ENCODE measurements at regions not wholly inside any gene's neighbourhood (a gene's known extent, or its start where the extent isn't known, plus 50 kb on each side); places are given as distances from the start of the nearest gene placed in this dataset.
A peak's percentile ranks its signal among the peaks of the same experiment; 100 is the strongest.

DNA sequence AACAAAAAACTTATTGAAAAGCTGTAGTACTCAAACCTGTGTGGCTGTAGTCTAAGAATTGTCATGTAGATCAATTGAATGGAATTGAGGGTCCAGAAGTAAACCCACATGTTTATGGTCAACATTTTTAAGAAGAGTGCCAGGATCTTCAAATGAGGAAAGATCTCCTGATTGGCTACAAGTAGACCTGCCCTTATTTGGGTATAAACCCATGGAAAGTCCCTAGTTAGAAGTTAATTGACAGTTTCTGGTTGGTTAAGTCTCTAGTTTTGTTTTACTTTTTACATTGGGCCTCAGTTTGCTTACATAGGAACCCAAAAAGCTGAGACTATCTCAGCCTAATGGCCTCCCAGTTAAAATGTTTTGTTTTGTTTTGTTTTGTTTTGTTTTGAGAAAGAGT, 91.9 kb upstream of the RESF1 start:
- DNase-seq = no peak

DNA sequence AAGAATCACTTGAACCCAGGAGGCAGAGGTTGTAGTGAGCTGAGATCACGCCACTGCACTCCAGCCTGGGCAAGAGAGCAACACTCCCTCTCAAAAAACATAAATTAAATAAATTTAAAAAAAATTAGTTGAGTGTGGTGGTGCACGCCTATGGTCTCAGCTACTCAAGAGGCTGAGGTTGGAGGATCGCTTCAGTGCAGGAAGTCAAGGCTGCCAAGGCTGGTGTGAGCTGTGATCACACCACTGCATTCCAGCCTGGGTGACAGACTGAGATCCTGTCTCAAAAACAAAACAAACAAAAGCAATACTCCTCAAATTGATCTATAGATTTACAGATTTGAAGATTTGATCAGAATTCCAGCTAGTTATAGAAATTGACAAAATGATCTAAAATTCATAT, 92.7 kb upstream of the RESF1 start:
- no peak for DNase-seq

DNA sequence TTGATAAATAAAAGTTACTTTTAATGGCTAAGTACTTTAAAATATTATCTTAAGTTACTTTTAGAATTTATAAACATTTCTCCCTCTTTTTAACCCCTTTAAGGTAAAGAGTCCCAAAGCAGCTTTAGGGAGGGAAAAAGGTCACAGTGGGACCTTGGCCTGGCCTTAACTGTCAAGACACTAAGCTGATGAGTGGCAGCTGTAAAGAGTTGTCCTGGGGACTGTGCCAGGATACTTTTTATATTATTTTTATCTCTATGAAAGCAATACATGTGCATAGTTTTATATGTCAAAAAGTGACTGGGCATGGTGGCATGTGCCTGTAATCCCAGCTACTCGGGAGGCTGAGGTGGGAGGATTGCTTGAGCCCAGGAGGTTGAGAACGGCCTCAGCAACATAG, 94.2 kb upstream of the RESF1 start:
- DNase-seq = no peak

DNA sequence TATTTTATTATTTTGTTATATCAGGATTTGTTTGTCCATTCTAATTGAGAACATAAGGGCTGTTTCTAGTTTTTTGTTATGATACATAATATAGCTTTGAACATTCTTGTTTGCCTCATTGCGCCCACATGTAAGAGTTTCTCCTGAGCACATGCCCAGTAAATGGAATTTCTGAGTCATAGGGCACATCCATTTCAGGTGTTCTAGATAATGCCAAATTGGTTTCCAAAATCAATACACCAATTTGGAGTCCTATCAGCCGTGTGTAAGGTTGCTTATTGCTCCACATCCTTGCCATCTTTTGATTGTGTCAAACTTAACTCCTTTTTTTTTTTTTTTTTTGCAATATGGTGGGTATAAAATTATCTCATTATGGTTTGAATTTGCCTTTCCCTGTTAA, 97.9 kb upstream of the RESF1 start:
- no peak for DNase-seq

DNA sequence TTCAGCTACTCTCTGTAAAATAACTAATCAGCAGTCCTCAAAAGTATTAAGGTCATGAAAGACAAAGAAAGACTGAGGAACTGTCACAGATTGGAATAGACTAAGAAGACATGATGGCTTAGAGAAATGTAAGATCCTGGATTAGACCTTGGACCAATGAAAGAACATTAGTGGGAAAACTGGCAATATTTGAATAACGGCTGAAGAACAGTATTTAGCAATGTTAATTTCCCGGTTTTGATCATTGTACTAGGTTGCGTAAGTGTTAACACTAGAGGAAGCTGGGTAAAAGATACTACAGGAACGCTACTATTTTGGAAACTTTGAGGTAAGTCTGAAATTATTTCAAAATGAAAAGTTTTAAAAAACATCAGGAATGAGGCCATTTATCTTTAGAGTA, 98.8 kb upstream of the RESF1 start:
- no peak for DNase-seq

DNA sequence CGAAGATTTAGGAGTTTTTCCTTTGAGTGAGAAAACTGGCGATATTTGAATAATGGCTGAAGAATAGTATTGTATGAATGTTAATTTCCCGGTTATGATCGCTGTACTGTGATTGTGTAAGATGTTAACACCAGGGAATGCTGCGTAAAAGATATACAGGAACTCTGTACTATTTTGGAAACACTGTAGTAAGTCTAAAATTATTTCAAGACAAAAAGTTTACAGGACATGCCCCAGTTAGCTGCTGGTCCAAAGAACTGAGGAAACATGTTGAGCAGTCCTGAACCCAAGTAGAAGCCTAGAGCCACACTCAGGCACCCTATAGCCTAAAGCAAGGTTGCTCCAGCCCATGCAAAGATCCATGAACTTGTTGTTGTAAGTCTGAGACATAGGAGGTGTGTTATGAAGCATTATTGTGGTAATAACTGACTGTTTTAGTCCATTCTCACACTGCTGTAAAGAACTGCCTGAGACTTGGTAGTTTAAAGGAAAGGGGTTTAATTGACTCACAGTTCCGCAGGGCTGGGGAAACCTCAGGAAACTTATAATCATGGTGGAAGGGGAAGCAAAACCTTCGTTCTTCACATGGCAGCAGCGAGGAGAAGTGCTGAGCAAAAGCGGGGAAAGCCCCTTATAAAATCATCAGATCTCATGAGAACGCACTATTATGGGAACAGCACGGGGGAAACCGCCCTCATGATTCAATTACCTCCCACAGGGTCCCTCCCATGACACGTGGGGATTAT, 99.8 kb upstream of the RESF1 start:
- peak; percentile 8 for DNase-seq

DNA sequence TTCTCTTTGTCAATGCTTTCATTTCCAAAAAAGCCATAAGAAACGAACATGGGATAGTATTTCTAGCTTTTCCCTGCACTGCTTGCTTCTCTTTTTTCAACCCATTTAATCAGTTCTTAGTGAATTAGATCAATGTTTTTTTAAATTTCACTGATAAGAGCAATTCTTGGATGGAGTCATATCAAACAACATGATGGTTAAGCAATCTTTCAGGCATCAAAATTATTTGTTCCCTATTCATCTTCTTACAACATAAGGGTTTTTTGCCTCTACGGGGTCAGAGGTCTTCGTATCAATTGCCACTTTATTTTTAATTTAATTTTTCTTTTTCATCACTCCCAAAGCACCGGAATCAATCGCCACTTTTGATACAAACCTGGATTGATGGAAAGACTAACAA, 103.8 kb upstream of the RESF1 start:
- DNase-seq = no peak

DNA sequence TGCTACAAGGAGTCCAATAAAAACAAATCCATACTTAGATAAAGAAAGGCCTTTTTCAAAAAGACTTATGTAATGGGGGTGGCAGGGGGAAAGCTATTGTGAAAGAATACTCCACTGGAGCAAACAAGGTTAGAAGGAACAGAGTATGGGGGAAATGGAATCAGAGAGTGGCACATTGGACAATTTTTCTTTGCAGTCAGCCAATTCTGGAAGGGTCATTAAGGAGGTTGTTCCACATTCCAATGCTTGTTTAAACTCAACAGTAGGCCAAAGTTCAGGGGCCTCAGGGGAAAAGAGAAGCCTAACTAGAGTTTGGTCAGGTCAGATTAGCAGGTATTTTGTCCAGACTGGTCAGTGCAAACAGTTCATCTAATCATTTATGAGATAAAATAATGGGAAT, 105.2 kb upstream of the RESF1 start:
- no peak for DNase-seq

DNA sequence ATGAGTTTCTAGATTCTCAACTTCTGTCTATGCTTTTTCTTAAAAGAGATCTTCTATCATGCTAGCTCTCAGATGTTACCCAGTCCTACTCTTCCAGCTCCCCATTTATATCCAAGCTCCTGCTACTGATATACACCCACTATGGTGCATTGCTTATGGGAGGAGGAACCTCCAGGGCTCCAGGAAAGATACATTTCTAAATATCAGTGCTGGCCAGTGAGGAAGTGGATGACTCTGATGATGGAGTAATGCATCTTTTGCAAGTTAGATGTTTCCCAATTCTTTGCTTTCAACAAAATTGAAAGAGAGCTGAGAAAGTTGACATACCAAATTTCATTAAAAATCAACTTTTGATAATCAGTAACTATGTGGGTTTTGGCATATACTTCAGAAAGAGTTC, 105.7 kb upstream of the RESF1 start:
- DNase-seq = no peak

DNA sequence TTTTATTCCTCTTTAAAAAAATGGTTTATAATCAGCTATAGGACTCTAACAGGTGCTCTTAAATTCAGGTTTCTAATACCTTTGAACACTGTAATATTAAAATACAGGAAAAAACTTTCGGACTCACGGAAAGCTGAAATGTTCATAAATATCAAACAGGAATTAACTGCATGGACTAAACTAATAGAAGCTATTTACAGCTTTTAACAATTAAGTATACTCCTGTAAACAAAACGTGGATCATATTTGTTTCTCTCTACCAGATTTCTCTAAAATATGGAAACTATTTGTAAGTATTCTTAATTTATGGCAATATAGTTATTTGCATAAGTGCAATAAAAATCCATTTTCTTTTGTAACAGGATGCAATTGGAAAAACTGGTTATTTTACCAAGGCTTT, 108.9 kb upstream of the RESF1 start:
- DNase-seq = no peak

DNA sequence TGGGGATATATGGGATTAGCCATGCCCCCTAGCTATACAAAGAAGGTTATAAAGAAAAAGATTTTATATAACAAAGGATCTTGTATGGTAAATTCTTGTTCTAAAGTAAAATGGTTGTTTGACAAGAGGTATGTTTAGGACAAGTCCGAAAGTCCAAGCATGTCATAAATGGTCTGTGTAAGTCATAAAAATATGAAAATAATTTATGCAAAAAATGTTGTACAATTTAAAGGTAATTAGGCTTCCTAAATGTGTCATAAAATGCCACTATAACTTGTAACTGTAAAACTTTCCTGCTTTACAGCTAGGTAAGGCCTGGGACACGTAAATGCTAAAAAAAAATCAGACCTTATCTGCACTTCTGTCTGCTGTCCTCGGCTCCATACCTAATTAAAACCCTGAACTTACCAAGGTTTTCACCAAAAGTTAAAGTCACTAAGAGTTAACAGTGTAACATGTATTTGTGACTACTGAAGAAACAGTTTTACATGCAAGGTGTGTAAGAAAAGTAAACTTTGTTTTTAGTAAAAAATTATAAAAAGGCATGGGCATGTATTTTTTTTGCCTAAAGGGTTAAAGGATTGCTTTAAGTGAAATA, 110.0 kb upstream of the RESF1 start:
- no peak for DNase-seq

DNA sequence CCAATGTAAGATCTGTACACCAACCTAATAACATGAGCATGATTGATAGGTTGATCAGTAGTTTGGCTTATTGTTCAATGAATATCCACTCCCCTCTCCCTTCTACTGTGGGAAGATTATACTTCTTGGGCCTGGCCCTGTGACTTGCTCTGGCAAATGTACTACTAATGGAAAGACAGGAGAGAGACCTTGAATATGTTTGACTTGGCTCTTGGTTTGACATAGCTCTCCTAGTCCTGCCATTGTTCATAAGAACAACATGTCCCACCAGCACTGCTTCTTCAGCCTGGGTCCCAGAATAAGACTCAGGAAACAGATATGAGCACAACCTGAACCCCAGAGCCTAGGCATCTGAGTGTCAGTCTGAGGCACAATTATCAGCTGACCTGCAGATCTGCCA, 112.8 kb upstream of the RESF1 start:
- no peak for DNase-seq

DNA sequence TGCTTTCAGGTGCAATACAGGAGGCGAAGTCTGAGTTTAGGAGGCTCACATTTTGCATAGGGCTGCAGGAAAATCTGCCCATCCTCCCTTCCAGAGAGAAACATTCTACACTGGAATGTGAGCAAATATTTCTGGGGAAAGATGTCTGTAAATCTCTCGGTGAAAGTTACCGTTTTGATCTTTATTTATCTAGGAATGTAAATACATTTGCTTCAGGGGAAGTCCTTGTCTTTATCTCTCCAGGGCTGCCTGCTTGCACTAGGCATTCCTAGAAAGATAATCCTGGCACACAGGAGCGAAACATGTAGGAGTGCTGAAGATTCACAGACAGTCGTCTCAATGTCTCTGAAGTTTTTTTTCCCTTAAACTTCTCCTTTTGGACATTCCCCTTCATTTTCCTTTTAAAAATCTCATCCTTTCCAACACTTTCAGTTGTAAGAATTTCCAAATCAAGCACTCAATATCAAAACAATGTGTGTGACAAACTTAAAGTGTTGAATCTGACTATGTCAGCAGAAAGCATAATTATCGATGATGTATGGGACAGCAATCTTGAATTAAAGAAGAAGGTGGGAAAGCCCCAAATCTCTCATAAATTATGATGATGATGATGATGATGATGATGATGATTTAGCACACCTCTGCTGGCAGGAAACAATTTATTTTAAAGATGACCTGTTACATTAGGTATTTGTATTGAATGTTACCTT, 113.4 kb upstream of the RESF1 start:
- DNase-seq = no peak

DNA sequence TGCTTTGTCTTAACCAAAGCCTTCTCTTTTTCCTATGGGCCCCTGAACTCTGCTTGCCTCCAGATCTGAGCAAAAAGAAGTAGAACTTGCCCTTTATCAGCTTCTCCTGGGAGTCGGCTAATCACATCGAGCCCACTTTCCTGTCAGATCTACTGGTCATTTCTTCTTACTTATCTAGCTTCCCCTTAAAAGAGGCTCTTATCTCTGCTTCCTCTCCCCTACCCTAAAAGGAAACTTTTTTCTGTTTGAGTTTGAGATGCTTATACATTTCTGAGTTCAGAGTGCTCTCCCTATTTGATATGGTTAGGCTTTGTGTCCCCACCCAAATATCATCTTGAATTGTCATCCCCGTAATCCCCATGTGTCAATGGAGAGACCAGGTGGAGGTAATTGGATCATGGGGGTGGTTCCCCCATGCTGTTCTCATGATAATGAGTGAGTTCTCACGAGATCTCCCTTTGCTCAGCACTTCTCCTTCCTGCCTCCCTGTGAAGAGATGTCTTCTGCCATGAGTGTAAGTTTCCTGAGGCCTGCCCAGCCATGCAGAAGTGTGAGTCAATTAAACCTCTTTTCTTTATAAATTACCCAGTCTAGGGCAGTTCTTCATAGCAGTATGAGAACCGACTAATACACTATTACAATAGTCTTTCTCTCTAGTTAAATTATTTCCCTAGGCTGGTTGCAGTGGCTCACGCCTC, 114.7 kb upstream of the AMN1 start:
- DNase-seq = no peak

DNA sequence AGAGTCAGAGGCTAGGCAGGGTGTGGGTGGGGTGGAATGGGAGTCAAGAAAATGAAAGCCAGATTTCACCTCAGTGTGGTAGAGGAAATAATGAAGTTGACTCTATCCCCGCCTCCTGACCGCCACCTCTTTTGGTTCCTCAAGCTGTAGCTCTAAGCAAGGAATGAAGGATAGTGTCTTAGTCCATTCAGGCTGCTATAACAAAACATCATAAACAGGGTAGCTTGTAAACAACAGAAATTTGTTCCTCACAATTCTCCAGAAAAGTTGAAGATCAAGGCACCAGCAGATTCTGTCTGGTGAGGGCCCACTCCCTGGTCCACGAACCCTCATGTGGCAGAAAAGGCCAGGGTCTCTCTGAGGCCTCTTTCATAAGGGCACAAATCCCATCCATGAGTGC, 109.1 kb upstream of the AMN1 start:
- no peak for DNase-seq

DNA sequence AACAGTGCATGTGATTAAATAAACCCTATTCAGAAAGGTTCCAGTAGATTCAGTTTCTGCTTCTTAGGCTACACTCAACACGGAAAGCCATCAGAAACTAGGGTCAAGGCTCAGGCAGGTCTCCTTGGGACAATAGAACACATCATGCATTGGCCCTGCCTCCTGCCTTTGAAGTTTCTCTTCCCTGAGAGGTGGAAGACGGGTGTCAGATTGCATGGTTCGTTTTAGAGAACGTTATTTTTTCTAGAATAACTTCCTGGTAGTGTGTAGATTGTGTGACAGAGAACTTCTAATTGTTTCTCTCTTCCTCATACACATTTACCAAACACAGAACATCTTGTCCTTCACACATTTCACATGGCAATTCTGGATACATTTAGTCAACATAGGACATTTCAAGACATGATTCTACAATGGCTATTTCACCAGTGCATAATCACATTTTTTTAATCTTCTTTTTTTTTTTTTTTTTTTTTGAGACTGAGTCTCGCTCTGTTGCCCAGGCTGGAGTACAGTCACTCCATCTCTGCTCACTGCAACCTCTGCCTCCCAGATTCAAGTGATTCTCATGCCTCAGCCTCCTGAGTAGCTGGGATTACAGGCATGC, 106.6 kb upstream of the AMN1 start:
- no peak for DNase-seq

DNA sequence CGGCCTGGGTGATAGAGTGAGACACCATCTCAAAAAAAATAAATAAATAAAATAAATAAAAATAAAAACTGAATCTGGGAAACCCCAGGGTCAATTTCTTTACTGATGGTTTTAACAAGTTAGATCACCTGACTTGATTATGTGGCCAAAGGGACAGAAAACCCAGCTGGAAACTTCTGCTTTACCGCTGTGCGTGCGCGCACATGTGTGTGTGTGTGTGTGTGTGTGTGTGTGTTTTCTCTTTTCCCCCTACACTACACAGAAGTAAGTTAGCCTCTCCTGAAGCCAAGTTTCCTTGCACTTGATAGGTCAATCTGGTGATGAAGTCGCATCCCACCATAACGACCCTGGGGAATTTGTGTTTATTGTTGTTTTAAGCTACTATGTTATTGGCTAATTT, 105.3 kb upstream of the AMN1 start:
- DNase-seq = no peak

DNA sequence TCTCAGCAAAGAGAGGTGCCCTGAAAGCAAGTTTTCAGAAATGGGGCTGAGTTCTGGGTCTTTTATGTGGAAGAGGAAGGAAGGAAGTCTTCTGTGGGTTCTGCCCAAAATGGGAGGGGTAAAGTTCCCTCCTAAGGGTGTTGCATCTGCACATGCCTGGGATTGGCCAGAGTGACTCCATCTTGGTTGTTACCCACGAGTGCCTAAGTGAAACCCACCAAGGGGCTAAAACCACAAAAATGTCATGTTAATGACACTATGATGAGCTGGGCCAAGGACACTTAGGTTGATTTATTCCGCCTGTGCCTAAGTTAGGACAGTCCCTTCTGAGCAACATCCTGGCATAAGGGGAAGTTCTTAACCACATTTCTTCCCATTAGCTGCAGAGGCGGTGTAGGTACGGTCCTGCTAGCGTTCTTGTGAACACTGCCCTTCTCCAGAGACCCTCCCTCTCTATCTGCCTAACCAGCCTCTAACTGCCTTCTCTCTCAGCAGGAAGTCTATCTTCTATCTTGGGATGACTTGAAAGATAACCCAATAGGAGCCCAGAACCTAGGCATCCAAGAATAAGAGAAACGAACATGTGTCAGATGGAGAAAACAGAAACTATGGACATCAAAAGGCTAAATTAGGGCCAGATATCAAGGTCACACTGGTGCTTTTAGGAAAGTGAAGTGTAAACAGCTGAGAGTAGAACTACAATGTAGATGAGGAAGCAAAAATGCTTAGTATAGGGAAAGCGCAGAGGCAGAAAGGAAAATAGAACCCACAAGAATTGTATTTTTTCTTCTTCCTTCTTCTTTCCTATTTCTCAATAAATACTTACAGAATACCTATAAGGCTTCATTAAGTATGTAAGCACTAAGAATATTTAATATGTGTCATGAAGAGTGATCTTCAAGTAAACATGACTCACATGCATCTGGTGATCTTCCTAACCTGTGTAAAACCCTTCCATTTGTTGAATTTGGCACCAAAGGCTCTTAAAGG, 104.2 kb upstream of the AMN1 start:
- DNase-seq = peak; percentile 22

DNA sequence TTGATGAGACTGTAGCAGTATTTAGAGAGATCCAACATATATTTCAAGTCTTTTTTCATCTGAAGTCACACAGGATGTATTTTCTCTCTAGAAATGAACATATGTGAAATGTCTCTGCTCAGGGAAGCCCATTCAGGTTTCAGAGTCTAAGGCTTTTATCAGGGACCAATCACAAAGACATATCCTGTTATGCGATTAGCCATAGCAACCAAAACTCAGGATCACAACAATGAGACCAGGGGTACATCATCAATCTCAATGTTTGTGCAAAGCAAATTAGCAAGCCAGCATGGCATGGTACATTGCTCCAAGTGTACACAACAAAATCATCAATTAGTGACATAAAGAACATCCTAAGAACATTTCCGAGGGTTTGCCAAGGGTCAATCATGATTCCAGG, 99.2 kb upstream of the AMN1 start:
- no peak for DNase-seq

DNA sequence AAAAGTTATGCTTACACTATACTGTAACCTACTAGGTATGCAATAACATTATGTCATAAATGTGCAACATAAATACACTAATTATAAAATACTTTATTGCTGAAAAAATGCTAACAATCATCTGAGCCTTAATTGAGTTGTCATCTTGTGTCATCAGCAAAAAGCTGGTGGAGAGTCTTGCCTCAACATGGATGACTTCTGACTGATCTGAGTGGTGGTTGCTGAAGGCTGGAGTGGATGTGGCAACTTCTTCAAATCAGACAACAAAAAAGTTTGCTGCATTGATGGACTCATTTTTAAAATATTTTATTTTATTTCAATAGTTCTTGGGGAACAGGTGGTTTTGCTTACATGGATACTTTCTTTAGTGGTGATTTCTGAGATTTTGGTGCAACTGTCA, 93.9 kb upstream of the AMN1 start:
- no peak for DNase-seq

DNA sequence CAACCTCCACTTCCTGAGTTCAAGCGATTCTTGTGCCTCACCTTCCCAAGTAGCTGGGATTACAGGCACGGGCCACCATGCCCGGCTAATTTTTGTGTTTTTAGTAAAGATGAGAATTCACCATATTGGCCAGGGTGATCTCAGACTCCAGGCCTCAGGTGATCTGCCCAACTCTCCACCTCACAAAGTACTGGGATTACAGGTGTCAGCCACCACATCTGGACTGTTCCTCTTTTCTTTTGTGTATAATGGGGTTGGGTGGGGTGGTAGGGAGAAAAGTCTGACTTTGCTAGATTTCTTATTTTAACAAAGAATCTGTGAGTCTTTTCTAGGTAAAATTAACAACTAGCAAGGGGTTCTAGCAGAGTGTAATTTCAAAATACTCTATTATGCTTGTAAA, 92.7 kb upstream of the AMN1 start:
- DNase-seq = no peak

DNA sequence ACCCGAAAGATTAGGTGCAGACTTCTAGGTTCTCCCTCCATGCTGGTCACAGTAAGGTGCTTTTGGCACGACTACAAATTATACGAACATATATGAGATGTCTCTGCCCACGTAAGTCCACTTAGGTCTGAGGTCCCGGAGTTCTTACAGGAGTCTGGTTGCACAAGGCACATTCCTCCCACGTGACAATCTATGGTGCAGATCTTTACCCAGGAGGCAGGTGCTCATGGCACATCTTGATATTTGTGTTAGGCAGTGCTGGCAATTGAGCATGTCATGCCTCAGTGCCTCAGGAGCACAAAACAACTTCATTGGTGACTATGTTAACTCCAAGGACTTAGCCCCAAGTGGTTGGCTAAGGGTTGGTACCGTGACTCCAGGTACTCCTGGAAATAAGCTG, 92.0 kb upstream of the AMN1 start:
- no peak for DNase-seq

Measured in activated CD4-positive, alpha-beta T cell treated with anti-CD3 and anti-CD28 coated beads for 48 hours (primary cell).